ENCODE measurements at regions not wholly inside any gene's neighbourhood (a gene's known extent, or its start where the extent isn't known, plus 50 kb on each side); places are given as distances from the start of the nearest gene placed in this dataset.

- Mint-ChIP-seq H3K27me3 (no peaks in the 10 kb centered on the region), H3K4me1 (no peaks in the 10 kb centered on the region), H3K36me3 (ENCODE audit: low read depth) (no peaks in the 10 kb centered on the region), H3K9me3 (no peaks in the 10 kb centered on the region), H3K4me3 (no peak overlapping the region), H3K27ac (no peak overlapping the region)
- no peak for TF ChIP-seq CTCF (IDR thresholded peaks at IDR 0.05)
- ATAC-seq (ENCODE audit: low read depth) (no peak), DNase-seq (no peak)
- POLR2A ChIA-PET: no interaction called here
- CTCF ChIA-PET: no interaction called here
- intact Hi-C loops (cut with micrococcal nuclease): no loop called here
Measured at GRCh38 chr13:22332416-22332815, 661.5 kb downstream of the FGF9 start.

GRCh38 chr13:22336460-22336859 is 665.6 kb downstream of the FGF9 start:
- TF ChIP-seq CTCF (IDR thresholded peaks at IDR 0.05): no peak
- intact Hi-C loops (cut with micrococcal nuclease): no loop called here
- ChIA-PET POLR2A (no interaction called here), CTCF (no interaction called here)
- Mint-ChIP-seq H3K36me3 (ENCODE audit: low read depth) (no peaks in the 10 kb centered on the region), H3K27me3 (no peaks in the 10 kb centered on the region), H3K9me3 (peaks cover 10% of the 10 kb centered on the region), H3K27ac (no peak overlapping the region), H3K4me3 (no peak overlapping the region), H3K4me1 (no peaks in the 10 kb centered on the region)
- DNase-seq: no peak
- peak; percentile 58 for ATAC-seq (ENCODE audit: low read depth)

GRCh38 chr13:22357132-22357531 is 686.3 kb downstream of the FGF9 start:
- CTCF ChIA-PET: no interaction called here

GRCh38 chr13:22369090-22369489 is 698.2 kb downstream of the FGF9 start:
- Mint-ChIP-seq H3K36me3 (ENCODE audit: low read depth) (peaks cover 2% of the 10 kb centered on the region), H3K27ac (no peak overlapping the region), H3K27me3 (no peaks in the 10 kb centered on the region), H3K4me1 (no peaks in the 10 kb centered on the region), H3K4me3 (no peak overlapping the region), H3K9me3 (peaks cover 33% of the 10 kb centered on the region)
- ATAC-seq (ENCODE audit: low read depth): no peak
- TF ChIP-seq CTCF (IDR thresholded peaks at IDR 0.05): no peak
- POLR2A ChIA-PET: no interaction called here
- intact Hi-C loops (cut with micrococcal nuclease): no loop called here
- CTCF ChIA-PET: no interaction called here
- no peak for DNase-seq

More at GRCh38 chr13:22357132-22357531, 686.3 kb downstream of the FGF9 start:
- Mint-ChIP-seq H3K27me3 (no peaks in the 10 kb centered on the region), H3K27ac (no peak overlapping the region), H3K36me3 (ENCODE audit: low read depth) (no peaks in the 10 kb centered on the region), H3K9me3 (peaks cover 7% of the 10 kb centered on the region), H3K4me1 (no peaks in the 10 kb centered on the region), H3K4me3 (no peak overlapping the region)
- TF ChIP-seq CTCF (IDR thresholded peaks at IDR 0.05): no peak
- intact Hi-C loops (cut with micrococcal nuclease): no loop called here
- ATAC-seq (ENCODE audit: low read depth): no peak
- POLR2A ChIA-PET: no interaction called here
- no peak for DNase-seq

GRCh38 chr13:22369840-22370239 is 699.0 kb downstream of the FGF9 start:
- CTCF ChIA-PET: no interaction called here
- H3K4me1 Mint-ChIP-seq: no peaks in the 10 kb centered on the region
- no peak overlapping the region for H3K4me3 Mint-ChIP-seq
- no peak overlapping the region for H3K27ac Mint-ChIP-seq
- peaks cover 2% of the 10 kb centered on the region for H3K36me3 Mint-ChIP-seq (ENCODE audit: low read depth)
- ATAC-seq (ENCODE audit: low read depth): no peak
- no peaks in the 10 kb centered on the region for H3K27me3 Mint-ChIP-seq
- H3K9me3 Mint-ChIP-seq: peaks cover 29% of the 10 kb centered on the region
- TF ChIP-seq CTCF (IDR thresholded peaks at IDR 0.05): no peak
- POLR2A ChIA-PET: no interaction called here
- intact Hi-C loops (cut with micrococcal nuclease): no loop called here
- no peak for DNase-seq
